Colonic mucosa (tissue), 4 donors: ENCODE measurements at regions not wholly inside any gene's neighbourhood (a gene's known extent, or its start where the extent isn't known, plus 50 kb on each side); places are given as distances from the start of the nearest gene placed in this dataset.

Experiments used
- DNase-seq: peaks from one replicate; pipeline ENCODE4 v3.0.0-alpha.2; 2020
- H3K27ac ChIP-seq: fragments of 200-600 bp; one replicate; pipeline ENCODE4 v1.8.0; 2021
- H3K27me3 ChIP-seq: fragments of 200-600 bp; one replicate; pipeline ENCODE4 v1.8.0; 2021
- H3K36me3 ChIP-seq: fragments of 200-600 bp; one replicate; pipeline ENCODE4 v1.8.0; 2021
- H3K4me1 ChIP-seq: fragments of 200-600 bp; one replicate; pipeline ENCODE4 v1.8.0; 2021; ENCODE audit warnings: mild to moderate bottlenecking
- H3K4me3 ChIP-seq: fragments of 200-600 bp; one replicate; pipeline ENCODE4 v1.8.0; 2021
- H3K9ac ChIP-seq, 2 donors: one replicate each; pipeline ENCODE4 v1.7.0; 2013; ENCODE audit warnings: control low read depth in 2 of 2, low read depth in 2 of 2, low read length in 2 of 2
- H3K9me3 ChIP-seq: fragments of 200-600 bp; one replicate; pipeline ENCODE4 v1.8.0; 2021
- CTCF ChIP-seq: fragments of 200-600 bp; IDR thresholded peaks from one replicate; pipeline ENCODE4 v1.8.0; 2022; ENCODE audit warnings: antibody characterized with exemption, mild to moderate bottlenecking
- intact Hi-C: fragments of 100-400 bp; cut with DNase I; formaldehyde crosslinking; loops from one replicate; pipeline ENCODE4 v1.14.1; 2022
- donor health status: healthy.
- donor health status: DM: no; HTN: no; CAD: no.
- donor health status: DM: no; HTN: no; CAD: no.

DNA sequence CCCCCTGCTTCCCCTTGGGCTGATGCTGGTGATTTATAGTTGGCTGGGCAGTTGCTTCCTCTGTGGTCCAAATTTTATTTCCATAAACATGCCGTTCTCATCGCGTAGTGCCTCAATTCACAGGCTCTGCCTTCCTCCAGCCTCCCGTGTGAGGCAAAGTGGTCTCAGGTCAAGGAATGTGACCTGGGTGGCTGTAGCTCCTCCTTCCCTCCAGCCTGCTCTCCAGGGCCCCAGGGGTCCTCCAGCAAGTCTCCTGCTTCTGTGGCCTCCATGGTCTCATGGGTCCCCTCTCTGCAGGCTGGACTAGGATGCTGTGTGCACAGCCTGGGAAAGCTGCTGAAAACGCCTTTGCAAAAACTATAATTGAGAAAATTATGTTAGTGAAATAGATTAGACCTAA is 694.1 kb downstream of the BRD1 start:
- no peaks in the 10 kb centered on the region for H3K36me3 ChIP-seq
- no peak overlapping the region for H3K9ac ChIP-seq
- TF ChIP-seq CTCF, result no peak
- no peak overlapping the region for H3K27ac ChIP-seq
- DNase-seq, result no peak
- no peaks in the 10 kb centered on the region for H3K4me1 ChIP-seq
- no peaks in the 10 kb centered on the region for H3K9me3 ChIP-seq
- intact Hi-C loops, result no loop called here
- no peak overlapping the region for H3K4me3 ChIP-seq
- no peaks in the 10 kb centered on the region for H3K27me3 ChIP-seq

GRCh38 chr22:49132009-49132408 is 695.7 kb downstream of the BRD1 start:
- H3K27ac ChIP-seq, result no peak overlapping the region
- DNase-seq, result no peak
- no peaks in the 10 kb centered on the region for H3K4me1 ChIP-seq
- no peak overlapping the region for H3K9ac ChIP-seq
- no peaks in the 10 kb centered on the region for H3K36me3 ChIP-seq
- no peaks in the 10 kb centered on the region for H3K9me3 ChIP-seq
- H3K27me3 ChIP-seq, result no peaks in the 10 kb centered on the region
- intact Hi-C loops, result no loop called here
- no peak overlapping the region for H3K4me3 ChIP-seq
- TF ChIP-seq CTCF, result no peak

DNA sequence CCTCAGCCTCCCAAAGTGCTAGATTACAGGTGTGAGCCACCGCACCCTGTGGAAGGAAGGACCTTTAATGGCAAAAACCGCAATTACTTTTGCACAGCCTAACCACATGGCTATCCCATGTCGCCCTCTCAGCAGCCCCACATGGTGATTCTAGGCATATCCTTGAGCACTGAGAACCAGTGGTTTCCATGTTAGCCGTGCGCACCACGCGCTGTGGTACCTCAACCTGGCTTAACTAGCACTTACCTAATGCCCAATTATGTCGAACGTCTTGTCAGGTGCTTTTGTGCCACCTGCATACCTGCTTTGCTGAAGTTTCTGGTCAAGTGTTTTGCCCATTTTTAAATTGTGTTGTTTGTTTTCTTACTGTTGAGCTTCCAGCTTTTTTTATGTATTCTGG is 697.9 kb downstream of the BRD1 start:
- no peaks in the 10 kb centered on the region for H3K27me3 ChIP-seq
- H3K4me3 ChIP-seq, result no peak overlapping the region
- no peak for TF ChIP-seq CTCF
- H3K27ac ChIP-seq, result no peak overlapping the region
- H3K4me1 ChIP-seq, result no peaks in the 10 kb centered on the region
- intact Hi-C loops, result no loop called here
- no peak for DNase-seq
- no peak overlapping the region for H3K9ac ChIP-seq
- H3K36me3 ChIP-seq, result no peaks in the 10 kb centered on the region
- H3K9me3 ChIP-seq, result no peaks in the 10 kb centered on the region

DNA sequence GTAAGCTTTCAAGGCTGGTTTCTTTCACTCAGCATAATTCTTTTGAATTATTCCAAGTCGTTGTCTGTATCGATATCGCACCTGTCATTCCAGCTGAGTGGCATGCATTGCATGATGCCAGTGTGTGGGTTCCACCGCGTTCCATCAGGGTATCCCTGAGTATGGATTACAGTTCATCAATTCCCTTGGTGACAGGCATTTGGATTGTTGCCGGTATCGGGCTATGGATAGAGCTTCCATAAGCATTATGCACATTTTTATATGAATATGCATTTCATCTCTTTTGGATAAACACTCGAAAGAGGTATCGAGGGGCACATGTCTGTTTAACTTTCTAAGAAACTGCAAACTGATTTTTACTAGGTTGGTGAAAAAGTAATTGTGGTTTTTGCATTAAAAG is 698.8 kb downstream of the BRD1 start:
- intact Hi-C loops, result no loop called here
- no peak for TF ChIP-seq CTCF
- no peak for DNase-seq

DNA sequence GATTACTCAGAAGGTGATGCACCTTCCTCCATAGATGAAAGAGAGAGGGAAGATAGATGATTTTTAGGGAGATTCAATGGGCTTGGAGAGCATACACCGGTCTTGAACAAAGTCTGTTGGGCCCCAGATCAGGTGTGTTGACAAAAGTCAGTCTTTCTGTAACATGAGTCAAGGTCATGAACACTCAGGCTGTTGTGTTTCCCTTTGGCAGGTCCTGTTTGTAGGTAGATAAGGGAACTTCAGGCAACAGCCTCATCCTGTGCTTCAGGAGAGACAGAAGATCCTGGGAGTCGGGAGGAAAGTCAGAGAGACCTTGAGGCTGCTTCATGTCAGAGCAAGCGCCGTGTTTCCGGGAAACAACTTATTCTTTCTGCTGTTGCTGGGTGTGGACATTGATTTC is 703.1 kb downstream of the BRD1 start:
- H3K27me3 ChIP-seq, result no peaks in the 10 kb centered on the region
- H3K4me3 ChIP-seq, result no peak overlapping the region
- TF ChIP-seq CTCF, result no peak
- intact Hi-C loops, result no loop called here
- H3K9me3 ChIP-seq, result no peaks in the 10 kb centered on the region
- no peak overlapping the region for H3K9ac ChIP-seq
- H3K27ac ChIP-seq, result no peak overlapping the region
- H3K4me1 ChIP-seq, result no peaks in the 10 kb centered on the region
- no peak for DNase-seq
- no peaks in the 10 kb centered on the region for H3K36me3 ChIP-seq

More for the DNA sequence above, 698.8 kb downstream of the BRD1 start:
- no peaks in the 10 kb centered on the region for H3K9me3 ChIP-seq
- no peaks in the 10 kb centered on the region for H3K4me1 ChIP-seq
- no peak overlapping the region for H3K9ac ChIP-seq
- H3K27me3 ChIP-seq, result no peaks in the 10 kb centered on the region
- no peaks in the 10 kb centered on the region for H3K36me3 ChIP-seq
- H3K27ac ChIP-seq, result no peak overlapping the region
- no peak overlapping the region for H3K4me3 ChIP-seq
